ENCODE measurements at regions not wholly inside any gene's neighbourhood (a gene's known extent, or its start where the extent isn't known, plus 50 kb on each side); places are given as distances from the start of the nearest gene placed in this dataset.

DNA sequence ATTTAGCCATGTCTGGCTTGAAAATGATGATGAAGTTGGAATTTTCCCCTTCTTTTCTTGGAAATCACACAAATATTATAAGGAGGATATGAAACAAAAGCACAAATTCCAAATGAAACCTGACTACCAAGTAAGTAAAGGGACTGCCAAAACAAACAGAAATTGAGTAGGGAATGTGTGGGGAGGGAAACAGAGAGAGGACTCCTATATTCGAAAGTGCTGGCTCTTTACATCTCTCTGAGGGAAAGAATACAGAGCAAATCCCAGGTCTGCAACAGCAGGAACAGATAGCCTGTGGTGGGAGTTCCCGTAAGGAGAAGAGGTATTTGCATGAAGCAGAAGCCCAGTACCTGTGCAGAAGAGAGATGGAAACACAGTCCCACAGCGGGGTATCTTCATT is 583.7 kb downstream of the EPM2A start (continued):
- TF ChIP-seq, protein P1, sequence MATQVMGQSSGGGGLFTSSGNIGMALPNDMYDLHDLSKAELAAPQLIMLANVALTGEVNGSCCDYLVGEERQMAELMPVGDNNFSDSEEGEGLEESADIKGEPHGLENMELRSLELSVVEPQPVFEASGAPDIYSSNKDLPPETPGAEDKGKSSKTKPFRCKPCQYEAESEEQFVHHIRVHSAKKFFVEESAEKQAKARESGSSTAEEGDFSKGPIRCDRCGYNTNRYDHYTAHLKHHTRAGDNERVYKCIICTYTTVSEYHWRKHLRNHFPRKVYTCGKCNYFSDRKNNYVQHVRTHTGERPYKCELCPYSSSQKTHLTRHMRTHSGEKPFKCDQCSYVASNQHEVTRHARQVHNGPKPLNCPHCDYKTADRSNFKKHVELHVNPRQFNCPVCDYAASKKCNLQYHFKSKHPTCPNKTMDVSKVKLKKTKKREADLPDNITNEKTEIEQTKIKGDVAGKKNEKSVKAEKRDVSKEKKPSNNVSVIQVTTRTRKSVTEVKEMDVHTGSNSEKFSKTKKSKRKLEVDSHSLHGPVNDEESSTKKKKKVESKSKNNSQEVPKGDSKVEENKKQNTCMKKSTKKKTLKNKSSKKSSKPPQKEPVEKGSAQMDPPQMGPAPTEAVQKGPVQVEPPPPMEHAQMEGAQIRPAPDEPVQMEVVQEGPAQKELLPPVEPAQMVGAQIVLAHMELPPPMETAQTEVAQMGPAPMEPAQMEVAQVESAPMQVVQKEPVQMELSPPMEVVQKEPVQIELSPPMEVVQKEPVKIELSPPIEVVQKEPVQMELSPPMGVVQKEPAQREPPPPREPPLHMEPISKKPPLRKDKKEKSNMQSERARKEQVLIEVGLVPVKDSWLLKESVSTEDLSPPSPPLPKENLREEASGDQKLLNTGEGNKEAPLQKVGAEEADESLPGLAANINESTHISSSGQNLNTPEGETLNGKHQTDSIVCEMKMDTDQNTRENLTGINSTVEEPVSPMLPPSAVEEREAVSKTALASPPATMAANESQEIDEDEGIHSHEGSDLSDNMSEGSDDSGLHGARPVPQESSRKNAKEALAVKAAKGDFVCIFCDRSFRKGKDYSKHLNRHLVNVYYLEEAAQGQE (IDR thresholded peaks at IDR 0.05; ENCODE audit: unreplicated experiment) = no peak
- TF ChIP-seq EZH2phosphoT487 (IDR thresholded peaks at IDR 0.05; ENCODE audit: unreplicated experiment) (no peak), JUNB (IDR thresholded peaks at IDR 0.05; ENCODE audit: unreplicated experiment) (no peak), POLR2AphosphoS5 (IDR thresholded peaks at IDR 0.05; ENCODE audit: low read depth) (no peak), ZNF114 (CRISPR knock-in tag; IDR thresholded peaks at IDR 0.05) (no peak)
- TF ChIP-seq, protein P2, sequence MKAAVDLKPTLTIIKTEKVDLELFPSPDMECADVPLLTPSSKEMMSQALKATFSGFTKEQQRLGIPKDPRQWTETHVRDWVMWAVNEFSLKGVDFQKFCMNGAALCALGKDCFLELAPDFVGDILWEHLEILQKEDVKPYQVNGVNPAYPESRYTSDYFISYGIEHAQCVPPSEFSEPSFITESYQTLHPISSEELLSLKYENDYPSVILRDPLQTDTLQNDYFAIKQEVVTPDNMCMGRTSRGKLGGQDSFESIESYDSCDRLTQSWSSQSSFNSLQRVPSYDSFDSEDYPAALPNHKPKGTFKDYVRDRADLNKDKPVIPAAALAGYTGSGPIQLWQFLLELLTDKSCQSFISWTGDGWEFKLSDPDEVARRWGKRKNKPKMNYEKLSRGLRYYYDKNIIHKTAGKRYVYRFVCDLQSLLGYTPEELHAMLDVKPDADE (IDR thresholded peaks at IDR 0.05) = no peak
- TF ChIP-seq, protein P3, sequence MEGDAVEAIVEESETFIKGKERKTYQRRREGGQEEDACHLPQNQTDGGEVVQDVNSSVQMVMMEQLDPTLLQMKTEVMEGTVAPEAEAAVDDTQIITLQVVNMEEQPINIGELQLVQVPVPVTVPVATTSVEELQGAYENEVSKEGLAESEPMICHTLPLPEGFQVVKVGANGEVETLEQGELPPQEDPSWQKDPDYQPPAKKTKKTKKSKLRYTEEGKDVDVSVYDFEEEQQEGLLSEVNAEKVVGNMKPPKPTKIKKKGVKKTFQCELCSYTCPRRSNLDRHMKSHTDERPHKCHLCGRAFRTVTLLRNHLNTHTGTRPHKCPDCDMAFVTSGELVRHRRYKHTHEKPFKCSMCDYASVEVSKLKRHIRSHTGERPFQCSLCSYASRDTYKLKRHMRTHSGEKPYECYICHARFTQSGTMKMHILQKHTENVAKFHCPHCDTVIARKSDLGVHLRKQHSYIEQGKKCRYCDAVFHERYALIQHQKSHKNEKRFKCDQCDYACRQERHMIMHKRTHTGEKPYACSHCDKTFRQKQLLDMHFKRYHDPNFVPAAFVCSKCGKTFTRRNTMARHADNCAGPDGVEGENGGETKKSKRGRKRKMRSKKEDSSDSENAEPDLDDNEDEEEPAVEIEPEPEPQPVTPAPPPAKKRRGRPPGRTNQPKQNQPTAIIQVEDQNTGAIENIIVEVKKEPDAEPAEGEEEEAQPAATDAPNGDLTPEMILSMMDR (conservative IDR thresholded peaks at IDR 0.05; ENCODE audit: low read depth in 2 of 2) = no peak

DNA sequence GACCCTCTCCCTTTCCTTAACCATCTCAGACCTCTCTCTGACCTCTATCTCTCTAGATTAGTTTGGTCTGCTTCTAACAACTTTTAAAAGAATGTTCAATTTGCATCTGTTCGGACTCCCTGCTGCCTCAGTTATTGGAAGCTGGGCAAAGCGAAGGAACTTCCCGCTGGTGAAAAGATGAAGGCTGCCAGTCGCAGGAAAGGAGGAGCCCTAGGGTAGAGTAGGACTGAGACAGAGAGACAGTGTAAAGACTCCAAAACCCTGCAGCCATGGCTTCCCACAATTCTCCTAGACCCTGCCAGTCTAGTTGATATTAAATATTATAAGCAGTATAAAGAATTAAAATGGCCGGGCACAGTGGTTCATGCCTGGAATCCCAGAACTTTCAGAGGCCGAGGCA is 581.8 kb downstream of the EPM2A start:
- Histone ChIP-seq H3K4me3 (no peak overlapping the region), H4K20me1 (replicated peaks; ENCODE audit: insufficient read depth) (no peaks in the 10 kb centered on the region), H3F3A (replicated peaks; ENCODE audit: low read depth) (no peaks in the 10 kb centered on the region), H3K36me3 (ENCODE audit: insufficient read depth) (0 out of 2 replicates have a peak, but pooled peaks cover 3% of the 10 kb centered on the region), H3K4me1 (ENCODE audit: insufficient read depth) (peaks cover 7% of the 10 kb centered on the region; the same call in 1 of the 2 replicates), H3K4me2 (no peak overlapping the region), H2AFZ (no peak overlapping the region), H3K9me2 (ENCODE audit: insufficient read depth) (no peaks in the 10 kb centered on the region), H3K79me2 (replicated peaks; ENCODE audit: insufficient read depth) (no peaks in the 10 kb centered on the region), H3K27ac (ENCODE audit: low read depth) (no peak overlapping the region), H3K27me3 (ENCODE audit: insufficient read depth) (no peaks in the 10 kb centered on the region)
- TF ChIP-seq STAT1 (IDR thresholded peaks at IDR 0.05; ENCODE audit: unreplicated experiment) (no peak), JUNB (IDR thresholded peaks at IDR 0.05; ENCODE audit: unreplicated experiment) (no peak), NANOG (IDR thresholded peaks at IDR 0.05; ENCODE audit: borderline replicate concordance) (no peak)
- peaks cover 20% of the 10 kb centered on the region for H3K4me1 Mint-ChIP-seq
- H3K9me3 Mint-ChIP-seq = peaks cover 14% of the 10 kb centered on the region
- DNase-seq (ENCODE audit: low spot score) (no peak), ATAC-seq (peak; percentile 61)
- no peak overlapping the region for H3K4me3 Mint-ChIP-seq
- no peak overlapping the region for H3K27ac Mint-ChIP-seq
- H3K36me3 Mint-ChIP-seq (ENCODE audit: low read depth) = peaks cover 2% of the 10 kb centered on the region
- no peaks in the 10 kb centered on the region for H3K27me3 Mint-ChIP-seq (ENCODE audit: insufficient read depth, low read depth, poor library complexity)

Measured in GM23338 (cell line).